ENCODE measurements at regions not wholly inside any gene's neighbourhood (a gene's known extent, or its start where the extent isn't known, plus 50 kb on each side); places are given as distances from the start of the nearest gene placed in this dataset.
"Not testable (repeated sequence)": the region's sequence is repeated elsewhere in the genome, so short reads cannot be mapped to it uniquely, and the experiment has no call there.

- DNase-seq: no peak
Observed at GRCh38 chr5:101626572-101626971, 669.5 kb downstream of the SLCO4C1 start.

GRCh38 chr5:101611039-101611438, 685.0 kb downstream of the SLCO4C1 start:
- DNase-seq: no peak

- no peak for DNase-seq
Observed at GRCh38 chr5:101608322-101608721, 687.8 kb downstream of the SLCO4C1 start.

GRCh38 chr5:101605700-101606099, 690.4 kb downstream of the SLCO4C1 start:
- no peak for DNase-seq

- no peak for DNase-seq
Observed at GRCh38 chr5:101600614-101601013, 695.5 kb downstream of the SLCO4C1 start.

GRCh38 chr5:101590384-101590783, 687.3 kb upstream of the ST8SIA4 start:
- DNase-seq: no peak

- no peak for DNase-seq
Observed at GRCh38 chr5:101585366-101585765, 682.3 kb upstream of the ST8SIA4 start.

GRCh38 chr5:101580591-101580990, 677.5 kb upstream of the ST8SIA4 start:
- no peak for DNase-seq

GRCh38 chr5:101574017-101574416, 670.9 kb upstream of the ST8SIA4 start:
- no peak for DNase-seq

GRCh38 chr5:101561018-101561417, 657.9 kb upstream of the ST8SIA4 start:
- DNase-seq: no peak

GRCh38 chr5:101543780-101544179, 640.7 kb upstream of the ST8SIA4 start:
- DNase-seq: no peak

GRCh38 chr5:101539315-101539714, 636.2 kb upstream of the ST8SIA4 start:
- no peak for DNase-seq

- no peak for DNase-seq
Observed at GRCh38 chr5:101535626-101536025, 632.5 kb upstream of the ST8SIA4 start.

GRCh38 chr5:101534491-101535110, 631.5 kb upstream of the ST8SIA4 start:
- no peak for DNase-seq

GRCh38 chr5:101532430-101532829, 629.3 kb upstream of the ST8SIA4 start:
- no peak for DNase-seq

GRCh38 chr5:101531026-101531425, 627.9 kb upstream of the ST8SIA4 start:
- DNase-seq: no peak

GRCh38 chr5:101529094-101529493, 626.0 kb upstream of the ST8SIA4 start:
- not testable (repeated sequence) for DNase-seq

GRCh38 chr5:101520417-101520816, 617.3 kb upstream of the ST8SIA4 start:
- DNase-seq: no peak

GRCh38 chr5:101517795-101518194, 614.7 kb upstream of the ST8SIA4 start:
- no peak for DNase-seq

GRCh38 chr5:101515721-101516120, 612.6 kb upstream of the ST8SIA4 start:
- no peak for DNase-seq

GRCh38 chr5:101505891-101506570, 602.9 kb upstream of the ST8SIA4 start:
- DNase-seq: no peak

GRCh38 chr5:101482931-101483330, 579.8 kb upstream of the ST8SIA4 start:
- no peak for DNase-seq

GRCh38 chr5:101473483-101473882, 570.4 kb upstream of the ST8SIA4 start:
- no peak for DNase-seq

- DNase-seq: no peak
Observed at GRCh38 chr5:101461455-101461854, 558.4 kb upstream of the ST8SIA4 start.

GRCh38 chr5:101458587-101458986, 555.5 kb upstream of the ST8SIA4 start:
- DNase-seq: no peak

Data from activated CD4-positive, alpha-beta T cell treated with anti-CD3 and anti-CD28 coated beads, Interleukin-10, Interleukin-2, amounts not matched to agents 100 ng/mL and 50 ng/mL, durations not matched to agents 16 hours and 8 hours (primary cell).